ENCODE measurements at regions not wholly inside any gene's neighbourhood (a gene's known extent, or its start where the extent isn't known, plus 50 kb on each side); places are given as distances from the start of the nearest gene placed in this dataset.

- TF ChIP-seq EZH2 (IDR thresholded peaks at IDR 0.05) (no peak), POLR2AphosphoS5 (IDR thresholded peaks at IDR 0.05; ENCODE audit: borderline replicate concordance, low read depth, low read length) (no peak), FOXP2 (optimal IDR thresholded peaks at IDR 0.05; ENCODE audit: control extremely low read depth, extremely low read length, insufficient read depth) (no peak)
Observed at GRCh38 chr21:32203877-32204480, 74.9 kb downstream of the MIS18A start.

Measured in SK-N-MC (cell line).